Activated CD8-positive, alpha-beta memory T cell treated with anti-CD3 and anti-CD28 coated beads, Interleukin-2, amount 50 U/mL, for 48 hours (primary cell): ENCODE measurements at regions not wholly inside any gene's neighbourhood (a gene's known extent, or its start where the extent isn't known, plus 50 kb on each side); places are given as distances from the start of the nearest gene placed in this dataset.

Experiments used
- DNase-seq: peaks from one replicate; pipeline ENCODE4 v3.0.0-alpha.2; 2020

- DNase-seq: no peak
Measured at GRCh38 chr6:102493485-102493884, 1100.0 kb downstream of the GRIK2 start.

- no peak for DNase-seq
Measured at GRCh38 chr6:102488729-102489128, 1095.2 kb downstream of the GRIK2 start.

GRCh38 chr6:102485480-102485879 is 1092.0 kb downstream of the GRIK2 start:
- no peak for DNase-seq

- DNase-seq: no peak
Measured at GRCh38 chr6:102474041-102474807, 1080.7 kb downstream of the GRIK2 start.

GRCh38 chr6:102458990-102459389 is 1065.5 kb downstream of the GRIK2 start:
- DNase-seq: no peak

- DNase-seq: no peak
Measured at GRCh38 chr6:102438171-102438570, 1044.7 kb downstream of the GRIK2 start.

- DNase-seq: no peak
Measured at GRCh38 chr6:102417368-102417998, 1024.0 kb downstream of the GRIK2 start.

- no peak for DNase-seq
Measured at GRCh38 chr6:102415891-102416290, 1022.4 kb downstream of the GRIK2 start.

- DNase-seq: no peak
Measured at GRCh38 chr6:102411796-102412195, 1018.3 kb downstream of the GRIK2 start.

GRCh38 chr6:102407886-102408741 is 1014.6 kb downstream of the GRIK2 start:
- DNase-seq: no peak

GRCh38 chr6:102405860-102406259 is 1012.4 kb downstream of the GRIK2 start:
- no peak for DNase-seq

- no peak for DNase-seq
Measured at GRCh38 chr6:102402635-102403329, 1009.3 kb downstream of the GRIK2 start.

GRCh38 chr6:102398788-102399390 is 1005.4 kb downstream of the GRIK2 start:
- DNase-seq: no peak

- DNase-seq: no peak
Measured at GRCh38 chr6:102390541-102390940, 997.0 kb downstream of the GRIK2 start.

- DNase-seq: no peak
Measured at GRCh38 chr6:102389994-102390393, 996.5 kb downstream of the GRIK2 start.

- DNase-seq: no peak
Measured at GRCh38 chr6:102387326-102388033, 994.0 kb downstream of the GRIK2 start.

GRCh38 chr6:102381203-102381602 is 987.7 kb downstream of the GRIK2 start:
- no peak for DNase-seq

GRCh38 chr6:102356170-102356569 is 962.7 kb downstream of the GRIK2 start:
- DNase-seq: no peak

- no peak for DNase-seq
Measured at GRCh38 chr6:102355578-102355977, 962.1 kb downstream of the GRIK2 start.

GRCh38 chr6:102352552-102352951 is 959.0 kb downstream of the GRIK2 start:
- no peak for DNase-seq

GRCh38 chr6:102344769-102345168 is 951.3 kb downstream of the GRIK2 start:
- DNase-seq: no peak

GRCh38 chr6:102340311-102340710 is 946.8 kb downstream of the GRIK2 start:
- DNase-seq: no peak
